ENCODE measurements at regions not wholly inside any gene's neighbourhood (a gene's known extent, or its start where the extent isn't known, plus 50 kb on each side); places are given as distances from the start of the nearest gene placed in this dataset.

DNA sequence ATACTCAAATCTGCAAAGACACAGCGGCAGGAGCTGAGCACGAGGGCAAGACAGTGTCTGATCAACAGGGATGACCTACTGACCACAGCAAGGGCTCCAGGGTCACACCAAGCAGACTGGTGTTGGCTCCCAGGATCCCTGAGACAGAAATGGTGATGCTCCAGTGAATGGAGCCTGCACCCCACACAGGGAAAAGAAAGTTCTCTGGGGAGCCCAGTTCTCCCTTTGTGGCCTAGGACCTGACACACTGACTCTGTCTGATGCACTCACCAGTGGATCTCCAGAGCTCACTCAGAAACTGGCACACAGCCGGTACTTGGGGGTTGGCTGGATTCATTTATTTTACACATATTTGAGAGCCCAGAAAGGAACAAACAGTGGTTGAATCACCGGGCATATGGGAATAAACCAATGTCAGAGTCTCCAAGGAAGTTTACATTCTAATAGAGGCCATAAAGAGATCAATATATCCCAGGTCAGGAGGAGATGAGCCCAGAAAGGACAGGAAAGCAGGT is 215.6 kb upstream of the ARL4C start:
- RAD21 ChIA-PET (ENCODE audit: unreplicated experiment): no interaction called here
- Histone ChIP-seq H3K4me1 (ENCODE audit: control insufficient read depth, insufficient read depth, low read length) (no peaks in the 10 kb centered on the region), H3K27ac (ENCODE audit: control insufficient read depth, insufficient read depth) (no peak overlapping the region), H3K4me3 (no peak overlapping the region), H3K79me2 (ENCODE audit: control insufficient read depth, insufficient read depth, low read length) (no peaks in the 10 kb centered on the region), H2AFZ (ENCODE audit: control insufficient read depth, low read depth, low read length) (no peak overlapping the region), H3K27me3 (replicated peaks in 1 of 2; ENCODE audit: control insufficient read depth in 2 of 2, insufficient read depth in 2 of 2, low read length in 1 of 2) (no peaks in the 10 kb centered on the region; a peak in 1 of 4 replicates), H3K36me3 (ENCODE audit: control insufficient read depth in 2 of 2, insufficient read depth in 2 of 2, low read length in 1 of 2) (no peaks in the 10 kb centered on the region), H3K4me2 (ENCODE audit: control insufficient read depth, insufficient read depth) (no peak overlapping the region), H3K9ac (ENCODE audit: control insufficient read depth, insufficient read depth, low read length) (no peak overlapping the region), H3K9me3 (replicated peaks; ENCODE audit: control insufficient read depth, insufficient read depth, low read length) (no peaks in the 10 kb centered on the region), H4K20me1 (ENCODE audit: control insufficient read depth, insufficient read depth) (no peaks in the 10 kb centered on the region)
- CTCF ChIA-PET: no interaction called here
- no TSS peak for BruUV-seq (replicated peaks)
- WGBS (ENCODE audit: insufficient coverage, insufficient replicate concordance, low lambda C conversion rate, missing lambda C conversion rate): 25% methylated on average over 4 of the region's 4 CpGs
- ATAC-seq: no peak
- FAIRE-seq: no peak
- TF ChIP-seq, protein P1, sequence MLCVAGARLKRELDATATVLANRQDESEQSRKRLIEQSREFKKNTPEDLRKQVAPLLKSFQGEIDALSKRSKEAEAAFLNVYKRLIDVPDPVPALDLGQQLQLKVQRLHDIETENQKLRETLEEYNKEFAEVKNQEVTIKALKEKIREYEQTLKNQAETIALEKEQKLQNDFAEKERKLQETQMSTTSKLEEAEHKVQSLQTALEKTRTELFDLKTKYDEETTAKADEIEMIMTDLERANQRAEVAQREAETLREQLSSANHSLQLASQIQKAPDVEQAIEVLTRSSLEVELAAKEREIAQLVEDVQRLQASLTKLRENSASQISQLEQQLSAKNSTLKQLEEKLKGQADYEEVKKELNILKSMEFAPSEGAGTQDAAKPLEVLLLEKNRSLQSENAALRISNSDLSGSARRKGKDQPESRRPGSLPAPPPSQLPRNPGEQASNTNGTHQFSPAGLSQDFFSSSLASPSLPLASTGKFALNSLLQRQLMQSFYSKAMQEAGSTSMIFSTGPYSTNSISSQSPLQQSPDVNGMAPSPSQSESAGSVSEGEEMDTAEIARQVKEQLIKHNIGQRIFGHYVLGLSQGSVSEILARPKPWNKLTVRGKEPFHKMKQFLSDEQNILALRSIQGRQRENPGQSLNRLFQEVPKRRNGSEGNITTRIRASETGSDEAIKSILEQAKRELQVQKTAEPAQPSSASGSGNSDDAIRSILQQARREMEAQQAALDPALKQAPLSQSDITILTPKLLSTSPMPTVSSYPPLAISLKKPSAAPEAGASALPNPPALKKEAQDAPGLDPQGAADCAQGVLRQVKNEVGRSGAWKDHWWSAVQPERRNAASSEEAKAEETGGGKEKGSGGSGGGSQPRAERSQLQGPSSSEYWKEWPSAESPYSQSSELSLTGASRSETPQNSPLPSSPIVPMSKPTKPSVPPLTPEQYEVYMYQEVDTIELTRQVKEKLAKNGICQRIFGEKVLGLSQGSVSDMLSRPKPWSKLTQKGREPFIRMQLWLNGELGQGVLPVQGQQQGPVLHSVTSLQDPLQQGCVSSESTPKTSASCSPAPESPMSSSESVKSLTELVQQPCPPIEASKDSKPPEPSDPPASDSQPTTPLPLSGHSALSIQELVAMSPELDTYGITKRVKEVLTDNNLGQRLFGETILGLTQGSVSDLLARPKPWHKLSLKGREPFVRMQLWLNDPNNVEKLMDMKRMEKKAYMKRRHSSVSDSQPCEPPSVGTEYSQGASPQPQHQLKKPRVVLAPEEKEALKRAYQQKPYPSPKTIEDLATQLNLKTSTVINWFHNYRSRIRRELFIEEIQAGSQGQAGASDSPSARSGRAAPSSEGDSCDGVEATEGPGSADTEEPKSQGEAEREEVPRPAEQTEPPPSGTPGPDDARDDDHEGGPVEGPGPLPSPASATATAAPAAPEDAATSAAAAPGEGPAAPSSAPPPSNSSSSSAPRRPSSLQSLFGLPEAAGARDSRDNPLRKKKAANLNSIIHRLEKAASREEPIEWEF (IDR thresholded peaks at IDR 0.05; ENCODE audit: insufficient replicate concordance, low read depth, low read length): no peak
- no peak for TF ChIP-seq WRNIP1 (IDR thresholded peaks at IDR 0.05; ENCODE audit: borderline replicate concordance, low read depth, low read length)
- TF ChIP-seq, protein P2, sequence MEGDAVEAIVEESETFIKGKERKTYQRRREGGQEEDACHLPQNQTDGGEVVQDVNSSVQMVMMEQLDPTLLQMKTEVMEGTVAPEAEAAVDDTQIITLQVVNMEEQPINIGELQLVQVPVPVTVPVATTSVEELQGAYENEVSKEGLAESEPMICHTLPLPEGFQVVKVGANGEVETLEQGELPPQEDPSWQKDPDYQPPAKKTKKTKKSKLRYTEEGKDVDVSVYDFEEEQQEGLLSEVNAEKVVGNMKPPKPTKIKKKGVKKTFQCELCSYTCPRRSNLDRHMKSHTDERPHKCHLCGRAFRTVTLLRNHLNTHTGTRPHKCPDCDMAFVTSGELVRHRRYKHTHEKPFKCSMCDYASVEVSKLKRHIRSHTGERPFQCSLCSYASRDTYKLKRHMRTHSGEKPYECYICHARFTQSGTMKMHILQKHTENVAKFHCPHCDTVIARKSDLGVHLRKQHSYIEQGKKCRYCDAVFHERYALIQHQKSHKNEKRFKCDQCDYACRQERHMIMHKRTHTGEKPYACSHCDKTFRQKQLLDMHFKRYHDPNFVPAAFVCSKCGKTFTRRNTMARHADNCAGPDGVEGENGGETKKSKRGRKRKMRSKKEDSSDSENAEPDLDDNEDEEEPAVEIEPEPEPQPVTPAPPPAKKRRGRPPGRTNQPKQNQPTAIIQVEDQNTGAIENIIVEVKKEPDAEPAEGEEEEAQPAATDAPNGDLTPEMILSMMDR (IDR thresholded peaks at IDR 0.05 in 2 of 3, conservative IDR thresholded peaks at IDR 0.05 in 1 of 3; ENCODE audit: control insufficient read depth in 2 of 3, extremely low read depth in 1 of 3, insufficient read depth in 1 of 3, low read depth in 3 of 3, low read length in 3 of 3): no peak
- TF ChIP-seq RFX5 (IDR thresholded peaks at IDR 0.05; ENCODE audit: low read depth, low read length): no peak
- TF ChIP-seq HDAC2 (IDR thresholded peaks at IDR 0.05): no peak
- TF ChIP-seq SUZ12 (IDR thresholded peaks at IDR 0.05; ENCODE audit: unreplicated experiment): no peak
- no peak for TF ChIP-seq SRF (IDR thresholded peaks at IDR 0.05; ENCODE audit: low read depth in 2 of 2, low read length in 2 of 2)
- SMC1A ChIA-PET (ENCODE audit: uncharacterized antibody, unreplicated experiment): no interaction called here
- intact Hi-C loops (cut with micrococcal nuclease; ENCODE audit: unreplicated experiment): no loop called here
- POLR2A ChIA-PET: no interaction called here
- DNase-seq (ENCODE audit: low read depth, low spot score): no peak
- in situ Hi-C loops (cut with MboI): no loop called here
